ENCODE measurements at regions not wholly inside any gene's neighbourhood (a gene's known extent, or its start where the extent isn't known, plus 50 kb on each side); places are given as distances from the start of the nearest gene placed in this dataset.

DNA sequence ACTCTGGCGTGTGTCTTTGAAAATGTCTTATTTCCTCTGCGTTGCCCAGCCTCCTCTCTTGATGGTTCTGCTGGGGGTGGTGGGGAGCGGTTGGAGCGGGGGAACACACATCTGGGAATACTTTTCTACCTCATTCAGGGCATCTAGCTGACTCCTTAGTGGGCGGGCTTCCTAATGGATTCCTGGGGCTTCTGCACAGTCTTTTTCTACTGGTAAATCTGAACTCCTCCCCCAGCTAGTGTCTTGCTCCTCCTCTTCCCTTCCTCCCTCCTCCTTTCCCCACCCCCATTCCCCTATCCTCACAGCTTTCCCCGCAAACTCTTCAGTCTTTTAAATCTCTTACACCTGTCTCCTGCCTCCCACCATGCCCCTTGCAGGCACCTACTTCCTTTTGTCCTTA, 74.4 kb downstream of the PRL start:
- no peak for DNase-seq (ENCODE audit: extremely low read depth in 1 of 2, low read depth in 1 of 2)

GRCh38 chr6:22227824-22228610, 68.8 kb downstream of the PRL start:
- DNase-seq (ENCODE audit: extremely low read depth in 1 of 2, low read depth in 1 of 2) = no peak

GRCh38 chr6:22231050-22231449, 65.8 kb downstream of the PRL start:
- no peak for DNase-seq (ENCODE audit: extremely low read depth in 1 of 2, low read depth in 1 of 2)

DNA sequence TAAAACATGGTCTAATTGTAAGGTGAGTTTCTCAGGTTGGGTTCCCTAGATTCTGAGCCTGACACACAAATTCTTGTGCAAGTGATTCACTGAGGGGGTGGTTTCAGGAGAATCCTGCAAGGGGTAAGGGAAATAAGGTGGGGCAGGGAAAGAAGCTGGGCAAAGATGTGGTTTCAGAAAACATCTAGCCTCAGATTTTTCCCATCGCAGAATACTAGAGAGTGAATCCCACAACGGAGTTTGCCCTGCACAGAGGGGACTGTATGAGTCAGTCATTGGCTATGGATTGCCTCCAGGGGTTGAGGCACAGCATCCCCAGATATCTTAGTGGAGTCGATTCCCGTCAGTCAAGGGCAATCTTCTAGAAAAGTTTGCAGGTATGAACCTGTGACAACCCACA, 65.2 kb downstream of the PRL start:
- no peak for DNase-seq (ENCODE audit: extremely low read depth in 1 of 2, low read depth in 1 of 2)

DNA sequence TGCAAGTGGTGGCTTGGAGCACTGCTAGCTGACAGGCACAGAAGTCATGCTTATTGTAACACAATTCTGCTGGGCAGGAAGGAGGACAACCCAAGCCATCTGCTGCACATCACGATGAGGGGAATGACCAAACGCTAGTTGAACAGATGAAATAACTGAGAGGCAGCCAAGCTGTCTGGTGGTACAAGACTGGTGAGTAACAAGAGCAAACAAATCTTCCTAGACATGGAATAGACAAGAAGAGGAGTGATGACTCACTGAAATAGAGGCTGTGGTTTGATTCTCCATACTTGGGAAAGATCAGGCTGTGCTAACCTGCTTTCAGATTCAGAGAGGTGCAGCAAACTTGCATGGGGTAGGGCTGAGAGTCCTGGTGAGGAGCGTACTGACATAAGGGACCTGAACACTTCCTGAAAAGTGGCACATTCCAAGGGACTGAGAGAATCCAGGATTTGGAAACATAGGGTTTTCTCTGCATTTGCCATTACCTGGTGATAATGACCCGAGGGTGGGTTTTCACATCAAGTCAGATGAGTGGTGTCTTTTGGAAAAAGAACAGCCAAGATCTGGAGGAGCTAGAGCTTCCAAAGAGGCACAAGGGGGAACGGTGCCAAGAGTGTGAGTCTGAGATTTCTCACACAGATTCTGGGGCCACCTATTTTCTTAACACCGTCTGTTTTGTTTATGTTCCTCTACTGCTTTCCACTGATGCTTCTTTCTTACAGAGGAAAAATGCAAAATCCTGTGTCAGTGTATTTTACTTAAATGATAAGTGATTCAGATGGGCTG, 60.0 kb downstream of the PRL start:
- DNase-seq (ENCODE audit: extremely low read depth in 1 of 2, low read depth in 1 of 2) = no peak

All from stimulated activated CD8-positive, alpha-beta memory T cell treated with anti-CD3 and anti-CD28 coated beads, Interleukin-7, amount 100 ng/mL, for 48 hours (primary cell).